Loucy (cell line): ENCODE measurements at regions not wholly inside any gene's neighbourhood (a gene's known extent, or its start where the extent isn't known, plus 50 kb on each side); places are given as distances from the start of the nearest gene placed in this dataset.

Experiments used
- H2AFZ ChIP-seq: fragments of 200-600 bp; sonication (generic); 2 replicates; pipeline ENCODE4 v1.6.0; 2016; ENCODE audit warnings: antibody characterized with exemption, mild to moderate bottlenecking, low read length, moderate library complexity
- H3F3A ChIP-seq: fragments of 200-600 bp; 2 replicates; pipeline ENCODE4 v1.6.0; 2016; ENCODE audit warnings: antibody characterized with exemption, low read depth, mild to moderate bottlenecking
- H3K27me3 ChIP-seq: fragments of 200-600 bp; sonication (generic); 2 replicates; pipeline ENCODE4 v1.6.1; 2014; ENCODE audit warnings: low read length, mild to moderate bottlenecking; ENCODE audit not compliant: insufficient read depth, poor library complexity, severe bottlenecking
- H3K36me3 ChIP-seq: fragments of 200-600 bp; sonication (generic); 2 replicates; pipeline ENCODE4 v1.6.1; 2016; ENCODE audit warnings: low read length; ENCODE audit not compliant: insufficient read depth
- H3K4me1 ChIP-seq: fragments of 200-600 bp; sonication (generic); 2 replicates; pipeline ENCODE4 v1.5.1; 2014; ENCODE audit warnings: low read length, mild to moderate bottlenecking; ENCODE audit not compliant: insufficient read depth, poor library complexity, severe bottlenecking
- H3K4me2 ChIP-seq: fragments of 200-600 bp; sonication (generic); 2 replicates; pipeline ENCODE4 v1.6.0; 2014; ENCODE audit warnings: antibody characterized with exemption, low read length, low read depth, mild to moderate bottlenecking; ENCODE audit not compliant: poor library complexity, severe bottlenecking
- H3K4me3 ChIP-seq: fragments of 200-600 bp; sonication (generic); 2 replicates; pipeline ENCODE4 v1.5.1; 2014; ENCODE audit warnings: low read length, mild to moderate bottlenecking, mixed read lengths; ENCODE audit not compliant: poor library complexity, severe bottlenecking
- H3K79me2 ChIP-seq: fragments of 200-600 bp; sonication (generic); 2 replicates; pipeline ENCODE4 v1.6.1; 2014; ENCODE audit warnings: low read length; ENCODE audit not compliant: insufficient read depth
- H3K9ac ChIP-seq: fragments of 200-600 bp; sonication (generic); 2 replicates; pipeline ENCODE4 v1.6.0; 2014; ENCODE audit warnings: mild to moderate bottlenecking, low read depth, low read length, moderate library complexity; ENCODE audit not compliant: poor library complexity, severe bottlenecking
- H3K9me2 ChIP-seq: fragments of 200-600 bp; sonication (generic); replicated peaks from 2 replicates; pipeline ENCODE4 v1.6.1; 2016; ENCODE audit warnings: low read depth, low read length, mixed read lengths
- H3K9me3 ChIP-seq: fragments of 200-600 bp; sonication (generic); 2 replicates; pipeline ENCODE4 v1.6.1; 2014; ENCODE audit warnings: mild to moderate bottlenecking, antibody characterized with exemption, low read length, low read depth; ENCODE audit not compliant: insufficient read depth
- H4K20me1 ChIP-seq: fragments of 200-600 bp; sonication (generic); 2 replicates; pipeline ENCODE4 v1.6.0; 2014; ENCODE audit warnings: antibody characterized with exemption, low read length, mild to moderate bottlenecking; ENCODE audit not compliant: insufficient read depth, poor library complexity, severe bottlenecking
- CTCF ChIP-seq: fragments of 200-600 bp; sonication (generic); conservative IDR thresholded peaks from 2 replicates; pipeline ENCODE4 v1.5.1; 2014; ENCODE audit warnings: mild to moderate bottlenecking, antibody characterized with exemption, low read length
- EZH2phosphoT487 ChIP-seq: fragments of 200-600 bp; IDR thresholded peaks from 2 replicates; pipeline ENCODE4 v1.6.1; 2018; ENCODE audit warnings: antibody characterized with exemption, mild to moderate bottlenecking, moderate library complexity, borderline replicate concordance

GRCh38 chr12:113561068-113561780 lies 89.6 kb upstream of the LHX5 start:
- no peak for TF ChIP-seq CTCF
- TF ChIP-seq EZH2phosphoT487 = no peak
- Histone ChIP-seq H3K27me3 (no peaks in the 10 kb centered on the region), H3K36me3 (no peaks in the 10 kb centered on the region), H4K20me1 (no peaks in the 10 kb centered on the region), H3K9ac (no peak overlapping the region), H2AFZ (no peak overlapping the region), H3K4me3 (no peak overlapping the region), H3K79me2 (no peaks in the 10 kb centered on the region), H3F3A (no peaks in the 10 kb centered on the region), H3K9me3 (no peaks in the 10 kb centered on the region; the same call in 1 of the 2 replicates), H3K4me1 (no peaks in the 10 kb centered on the region), H3K9me2 (no peaks in the 10 kb centered on the region), H3K4me2 (no peak overlapping the region)

- no peak for TF ChIP-seq CTCF
- no peak for TF ChIP-seq EZH2phosphoT487
- Histone ChIP-seq H3K4me2 (no peak overlapping the region), H3K79me2 (no peaks in the 10 kb centered on the region), H3K4me1 (no peaks in the 10 kb centered on the region), H3K36me3 (no peaks in the 10 kb centered on the region), H3K9me2 (no peaks in the 10 kb centered on the region), H3K27me3 (no peaks in the 10 kb centered on the region), H4K20me1 (no peaks in the 10 kb centered on the region), H2AFZ (no peak overlapping the region), H3K4me3 (no peak overlapping the region), H3F3A (no peaks in the 10 kb centered on the region), H3K9ac (no peak overlapping the region), H3K9me3 (no peaks in the 10 kb centered on the region; the same call in 1 of the 2 replicates)
Measured at GRCh38 chr12:113559466-113559865, 87.8 kb upstream of the LHX5 start.

- no peaks in the 10 kb centered on the region for H4K20me1 ChIP-seq
- H3K4me2 ChIP-seq = no peak overlapping the region
- H3K4me1 ChIP-seq = no peaks in the 10 kb centered on the region
- H3F3A ChIP-seq = no peaks in the 10 kb centered on the region
- no peaks in the 10 kb centered on the region for H3K36me3 ChIP-seq
- no peaks in the 10 kb centered on the region for H3K9me3 ChIP-seq
- H2AFZ ChIP-seq = no peak overlapping the region
- no peaks in the 10 kb centered on the region for H3K9me2 ChIP-seq
- no peaks in the 10 kb centered on the region for H3K27me3 ChIP-seq
- no peak for TF ChIP-seq CTCF
- no peak for TF ChIP-seq EZH2phosphoT487
- no peaks in the 10 kb centered on the region for H3K79me2 ChIP-seq
- no peak overlapping the region for H3K4me3 ChIP-seq
- no peak overlapping the region for H3K9ac ChIP-seq
Measured at GRCh38 chr12:113555226-113555625, 83.6 kb upstream of the LHX5 start.
